H1 (cell line): ENCODE measurements at regions not wholly inside any gene's neighbourhood (a gene's known extent, or its start where the extent isn't known, plus 50 kb on each side); places are given as distances from the start of the nearest gene placed in this dataset.

Experiments
- CTCF ChIA-PET: fragments of 300-600 bp; sonication (Branson Sonifier 250); formaldehyde crosslinking; loops from one replicate; lab custom pipeline; 2021; ENCODE audit not compliant: partially characterized antibody; lab: Charles Lee
- POLR2A ChIA-PET: fragments of 300-600 bp; sonication (Branson Sonifier 250); formaldehyde crosslinking; loops from one replicate; lab custom pipeline; 2021; ENCODE audit warnings: inconsistent platforms; ENCODE audit not compliant: partially characterized antibody; lab: Charles Lee
- DNase-seq, 2 experiments: peaks; one replicate each; pipeline versions ENCODE4 v3.0.0 to v3.0.0-alpha.2; 2010 to 2022; ENCODE audit warnings: low spot score in 2 of 2, low read depth in 1 of 2, mixed read lengths in 1 of 2
- FAIRE-seq: peaks from 2 replicates; lab custom pipeline; 2011; peaks lifted over from hg19 to GRCh38; lab: Jason Lieb, UNC
- H2AFZ ChIP-seq: 2 replicates; pipeline ENCODE4 v1.8.1; 2012; ENCODE audit warnings: low read length, inconsistent platforms
- H2AK5ac ChIP-seq: 2 replicates; pipeline ENCODE4 v1.6.1; 2013; ENCODE audit warnings: low read depth, low read length
- H2BK120ac ChIP-seq: replicated peaks from 2 replicates; pipeline ENCODE3; 2013; ENCODE audit warnings: low read depth, low read length, inconsistent platforms
- H2BK12ac ChIP-seq: 2 replicates; pipeline ENCODE4 v1.6.1; 2013; ENCODE audit warnings: low read depth, low read length
- H2BK15ac ChIP-seq: 2 replicates; pipeline ENCODE4 v1.6.1; 2013; ENCODE audit warnings: low read length
- H2BK20ac ChIP-seq: 2 replicates; pipeline ENCODE4 v1.6.1; 2013; ENCODE audit warnings: low read length
- H2BK5ac ChIP-seq: 2 replicates; pipeline ENCODE4 v1.6.1; 2013; ENCODE audit warnings: low read depth, low read length
- H3K14ac ChIP-seq: 2 replicates; pipeline ENCODE4 v1.6.1; 2013; ENCODE audit warnings: inconsistent platforms; ENCODE audit not compliant: insufficient read length
- H3K18ac ChIP-seq: 2 replicates; pipeline ENCODE4 v1.6.1; 2013; ENCODE audit warnings: low read length; ENCODE audit errors: extremely low read depth
- H3K23ac ChIP-seq: 2 replicates; pipeline ENCODE4 v1.6.1; 2013; ENCODE audit warnings: inconsistent platforms; ENCODE audit not compliant: insufficient read length
- H3K23me2 ChIP-seq: 2 replicates; pipeline ENCODE4 v1.6.1; 2013; ENCODE audit warnings: low read depth, low read length
- H3K27ac ChIP-seq: 2 replicates; pipeline ENCODE4 v1.6.1; 2011; ENCODE audit warnings: low read depth, low read length, inconsistent platforms
- H3K27me3 ChIP-seq, 4 experiments: replicated peaks in 1 of 4; 1 replicate in 1 of 4; 2 replicates in 3 of 4; pipeline versions ENCODE4 v1.6.1 to v1.8.1; 2011 to 2013; ENCODE audit warnings: low read length in 3 of 4, mild to moderate bottlenecking in 3 of 4, inconsistent platforms in 2 of 4, mixed read lengths in 2 of 4, moderate library complexity in 1 of 4; ENCODE audit not compliant: control insufficient read depth in 3 of 4, insufficient read depth in 3 of 4; ENCODE audit errors: extremely low read depth in 1 of 4
- H3K36me3 ChIP-seq, 4 experiments: 2 replicates each; pipeline versions ENCODE4 v1.6.1 to v1.8.1; 2011 to 2013; ENCODE audit warnings: mild to moderate bottlenecking in 4 of 4, low read length in 3 of 4, moderate library complexity in 2 of 4, control low read depth in 1 of 4, inconsistent platforms in 1 of 4; ENCODE audit not compliant: insufficient read depth in 4 of 4, control insufficient read depth in 2 of 4
- H3K4ac ChIP-seq: replicated peaks from 2 replicates; pipeline ENCODE3; 2013; ENCODE audit warnings: low read length, low read depth, mixed read lengths, inconsistent platforms; ENCODE audit not compliant: insufficient read length
- H3K4me1 ChIP-seq, 4 experiments: replicated peaks in 1 of 4; 1 replicate in 1 of 4; 2 replicates in 3 of 4; pipeline versions ENCODE4 v1.6.1 to v1.8.1; 2011 to 2013; ENCODE audit warnings: low read length in 3 of 4, inconsistent platforms in 2 of 4, mixed read lengths in 1 of 4; ENCODE audit not compliant: insufficient read depth in 4 of 4, control insufficient read depth in 3 of 4
- H3K4me2 ChIP-seq, 2 experiments: 2 replicates each; pipeline versions ENCODE4 v1.6.1 to v1.8.1; 2011 to 2013; ENCODE audit warnings: low read depth in 2 of 2, low read length in 2 of 2, control low read depth in 1 of 2, inconsistent platforms in 1 of 2, mild to moderate bottlenecking in 1 of 2; ENCODE audit not compliant: insufficient read depth in 1 of 2
- H3K4me3 ChIP-seq, 4 experiments: fragments of 200-600, 300-600 bp in 1 of 4; sonication (generic), shearing (Covaris generic), sonication (Bioruptor Twin) in 1 of 4; 2 replicates each; pipeline versions ENCODE4 v1.5.1 to v1.8.1; 2011 to 2016; ENCODE audit warnings: low read length in 4 of 4, low read depth in 3 of 4, control low read depth in 2 of 4, inconsistent platforms in 2 of 4, mild to moderate bottlenecking in 2 of 4, mixed read lengths in 1 of 4, moderate library complexity in 1 of 4; ENCODE audit not compliant: insufficient read depth in 2 of 4; ENCODE audit errors: extremely low read depth in 1 of 4
- H3K56ac ChIP-seq: replicated peaks from 2 replicates; pipeline ENCODE3; 2013; ENCODE audit warnings: low read depth, mild to moderate bottlenecking, mixed read lengths, low read length, inconsistent platforms; ENCODE audit not compliant: insufficient read length
- H3K79me1 ChIP-seq: 2 replicates; pipeline ENCODE4 v1.6.1; 2013; ENCODE audit warnings: low read depth, low read length, control low read depth
- H3K79me2 ChIP-seq, 2 experiments: 2 replicates each; pipeline versions ENCODE4 v1.6.1 to v1.8.1; 2012 to 2013; ENCODE audit warnings: low read length in 2 of 2, mild to moderate bottlenecking in 2 of 2, inconsistent platforms in 1 of 2; ENCODE audit not compliant: insufficient read depth in 2 of 2, control insufficient read depth in 1 of 2
- H3K9ac ChIP-seq, 4 experiments: replicated peaks in 1 of 4; 1 replicate in 1 of 4; 2 replicates in 3 of 4; pipeline versions ENCODE4 v1.6.1 to v1.8.1; 2011 to 2013; ENCODE audit warnings: low read depth in 3 of 4, low read length in 3 of 4, control low read depth in 2 of 4, mild to moderate bottlenecking in 2 of 4, moderate library complexity in 2 of 4, inconsistent platforms in 1 of 4; ENCODE audit errors: extremely low read depth in 1 of 4
- H3K9me3 ChIP-seq, 2 experiments: 2 replicates each; pipeline versions ENCODE4 v1.6.1 to v1.8.1; 2012 to 2013; ENCODE audit warnings: mild to moderate bottlenecking in 2 of 2, moderate library complexity in 2 of 2, control low read depth in 1 of 2, inconsistent platforms in 1 of 2, low read depth in 1 of 2, low read length in 1 of 2, mixed read lengths in 1 of 2; ENCODE audit not compliant: insufficient read depth in 2 of 2
- H4K20me1 ChIP-seq, 2 experiments: replicated peaks in 1 of 2; 2 replicates each; pipeline versions ENCODE3 to v1.8.1; 2011 to 2013; ENCODE audit warnings: inconsistent platforms in 2 of 2, low read length in 2 of 2, mild to moderate bottlenecking in 1 of 2; ENCODE audit not compliant: insufficient read depth in 2 of 2, control insufficient read depth in 1 of 2
- H4K5ac ChIP-seq: 2 replicates; pipeline ENCODE4 v1.6.1; 2013; ENCODE audit warnings: low read length, low read depth, mixed read lengths, inconsistent platforms; ENCODE audit not compliant: insufficient read length
- H4K8ac ChIP-seq: 2 replicates; pipeline ENCODE4 v1.8.0; 2013; ENCODE audit warnings: mild to moderate bottlenecking, moderate library complexity, low read length, inconsistent platforms; ENCODE audit not compliant: insufficient read depth; ENCODE audit errors: extremely low read depth
- H4K91ac ChIP-seq: replicated peaks from 2 replicates; pipeline ENCODE3; 2013; ENCODE audit warnings: low read length, mixed read lengths, inconsistent platforms; ENCODE audit not compliant: insufficient read length
- CBX8 ChIP-seq: fragments of 300-800, 300-1000 bp; sonication (generic); IDR thresholded peaks from 2 replicates; pipeline ENCODE4 v1.7.1; 2016; ENCODE audit warnings: low read depth, low read length, borderline replicate concordance
- GABPA ChIP-seq: IDR thresholded peaks from 2 replicates; pipeline ENCODE4 v1.6.1; 2011; ENCODE audit warnings: mild to moderate bottlenecking, low read length, moderate library complexity, borderline replicate concordance; ENCODE audit not compliant: insufficient read depth
- HDAC2 ChIP-seq, 2 experiments: fragments of 300-600 bp in 1 of 2; sonication (generic) in 1 of 2; IDR thresholded peaks; 2 replicates each; pipeline ENCODE4 v1.6.1; 2011 to 2012; ENCODE audit warnings: low read depth in 2 of 2, low read length in 2 of 2, mild to moderate bottlenecking in 2 of 2, moderate library complexity in 2 of 2, borderline replicate concordance in 1 of 2, inconsistent platforms in 1 of 2
- KDM5A ChIP-seq: fragments of 200-600 bp; IDR thresholded peaks from 2 replicates; pipeline ENCODE4 v1.7.1; 2012; ENCODE audit warnings: mild to moderate bottlenecking, low read length, inconsistent platforms, mixed read lengths
- WGBS, 2 experiments: shearing (Covaris generic) in 1 of 2; methylation state at CpG; one replicate each; pipeline versions ENCODE4 v1.1.6 to v1.1.7; 2013 to 2015; ENCODE audit warnings: low lambda C conversion rate in 2 of 2, mixed read lengths in 2 of 2, inconsistent platforms in 1 of 2, low coverage in 1 of 2, missing lambda C conversion rate in 1 of 2; ENCODE audit not compliant: insufficient replicate concordance in 2 of 2, insufficient coverage in 1 of 2, insufficient read length in 1 of 2; ENCODE audit errors: extremely low coverage in 1 of 2, missing lambda C conversion rate in 1 of 2; 5-methylcytosine and 5-hydroxymethylcytosine counted together

DNA sequence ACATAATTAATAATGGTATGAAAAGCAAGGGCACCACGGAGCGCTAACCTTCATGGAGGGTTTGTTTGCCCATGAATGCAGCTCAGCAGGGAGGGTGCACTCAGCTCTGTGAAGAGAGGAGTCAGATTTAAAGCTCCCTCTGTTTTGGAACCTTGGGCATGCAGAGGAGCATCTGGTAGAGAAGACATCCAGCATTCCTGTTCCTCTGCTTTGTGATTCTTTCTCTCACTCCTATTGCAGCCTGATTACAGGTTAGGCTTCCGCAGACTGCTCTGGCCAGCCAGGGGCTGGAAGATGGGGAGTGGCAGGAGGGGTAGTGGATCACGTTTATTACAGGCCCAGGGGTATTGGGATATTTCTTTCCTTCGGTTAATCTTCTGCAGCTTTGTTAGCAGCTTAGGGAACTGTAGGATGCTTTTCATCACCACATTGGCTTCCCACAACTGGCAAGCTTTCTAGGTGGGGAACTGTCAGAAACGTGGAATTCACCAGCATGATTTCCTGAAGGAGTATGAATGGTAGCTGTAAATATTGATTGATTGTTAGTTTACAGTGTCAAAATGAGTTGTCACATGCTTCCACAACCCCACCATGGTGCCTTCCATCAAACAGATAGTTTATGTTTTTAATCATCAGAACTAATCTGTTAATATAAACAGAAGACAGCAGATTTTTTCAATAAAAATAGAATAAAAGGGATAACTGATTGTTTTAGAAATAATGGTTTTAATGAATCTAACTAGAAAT is 201.1 kb downstream of the VAPA start:
- no peak overlapping the region for H2AK5ac ChIP-seq
- no peak overlapping the region for H3K18ac ChIP-seq
- H4K5ac ChIP-seq = no peak overlapping the region
- H2AFZ ChIP-seq = 0 out of 2 replicates have a peak overlapping the region, but pooled peaks have one; percentile 31
- no peak overlapping the region for H3K23ac ChIP-seq
- FAIRE-seq (no peak), DNase-seq (no peak)
- no peaks in the 10 kb centered on the region for H3K27me3 ChIP-seq
- no peak overlapping the region for H2BK15ac ChIP-seq
- no peak overlapping the region for H3K4me2 ChIP-seq
- CTCF ChIA-PET = no interaction called here
- H3K4ac ChIP-seq = no peak overlapping the region
- no peak overlapping the region for H3K56ac ChIP-seq
- no peak overlapping the region for H2BK20ac ChIP-seq
- H3K9me3 ChIP-seq = peaks cover 2 to 3% of the 10 kb centered on the region in 2 experiments; a peak in 1 of 4 replicates
- no peak overlapping the region for H4K91ac ChIP-seq
- H3K79me2 ChIP-seq = no peaks in the 10 kb centered on the region
- H2BK5ac ChIP-seq = no peak overlapping the region
- H3K14ac ChIP-seq = no peak overlapping the region
- H3K36me3 ChIP-seq = no peaks in the 10 kb centered on the region
- POLR2A ChIA-PET = no interaction called here
- H2BK12ac ChIP-seq = no peak overlapping the region
- no peaks in the 10 kb centered on the region for H3K79me1 ChIP-seq
- no peaks in the 10 kb centered on the region for H4K20me1 ChIP-seq
- H2BK120ac ChIP-seq = no peak overlapping the region
- peaks cover 0 to 8% (median 1%) of the 10 kb centered on the region in 4 experiments; a peak in 3 of 7 replicates for H3K4me1 ChIP-seq
- no peaks in the 10 kb centered on the region for H3K23me2 ChIP-seq
- 55% methylated on average over 6 of the region's 6 CpGs; no CpG with 5 or more reads in 1 of the 2 experiments for WGBS, 2 experiments
- H4K8ac ChIP-seq = no peak overlapping the region
- H3K27ac ChIP-seq = no peak overlapping the region
- H3K4me3 ChIP-seq = no peak overlapping the region
- H3K9ac ChIP-seq = no peak overlapping the region
- TF ChIP-seq KDM5A = no peak
- TF ChIP-seq HDAC2 (IDR thresholded peaks at IDR 0.05; ENCODE audit: borderline replicate concordance in 1 of 2, low read depth in 2 of 2, low read length in 2 of 2) = no peak
- TF ChIP-seq GABPA = no peak
- TF ChIP-seq CBX8 = no peak
